Body of pancreas (tissue), 4 donors: ENCODE measurements at regions not wholly inside any gene's neighbourhood (a gene's known extent, or its start where the extent isn't known, plus 50 kb on each side); places are given as distances from the start of the nearest gene placed in this dataset.

Experiments
- ATAC-seq: fragments of 150-250 bp; one replicate; pipeline ENCODE4 v1.9.1; 2016
- DNase-seq, 4 donors: peaks; one replicate each; pipeline ENCODE4 v3.0.0-alpha.2; 2019
- H3K27ac ChIP-seq, 4 donors: fragments of 200-600 bp; sonication (generic); 1 replicate in 3 of 4; 2 replicates in 1 of 4; pipeline versions ENCODE4 v1.5.1 to v1.6.1; 2016 to 2019; ENCODE audit warnings: mild to moderate bottlenecking in 1 of 4, mixed read lengths in 1 of 4, moderate library complexity in 1 of 4
- H3K27me3 ChIP-seq, 2 donors: fragments of 200-600 bp; sonication (generic); one replicate each; pipeline ENCODE4 v1.6.0; 2016; ENCODE audit warnings: mild to moderate bottlenecking in 1 of 2
- H3K36me3 ChIP-seq, 2 donors: fragments of 200-600 bp; sonication (generic); replicated peaks in 1 of 2; 2 replicates each; pipeline ENCODE4 v1.5.1; 2016; ENCODE audit warnings: low read depth in 2 of 2; ENCODE audit not compliant: insufficient read depth in 1 of 2
- H3K4me1 ChIP-seq: fragments of 200-600 bp; sonication (generic); one replicate; pipeline ENCODE4 v1.6.0; 2016
- H3K4me3 ChIP-seq, 2 donors: fragments of 200-600 bp; sonication (generic); 1 replicate in 1 of 2; 2 replicates in 1 of 2; pipeline ENCODE4 v1.5.1; 2016 to 2019
- H3K9me3 ChIP-seq, 3 donors: fragments of 200-600 bp; sonication (generic); 1 replicate in 2 of 3; 2 replicates in 1 of 3; pipeline ENCODE4 v1.5.1; 2016
- CTCF ChIP-seq, 7 experiments: fragments of 450-650 bp in 4 of 7; fragments of 200-600 bp in 3 of 7; sonication (generic) in 3 of 7; IDR thresholded peaks; one replicate each; pipeline ENCODE4 v1.5.1; 2016 to 2019; ENCODE audit warnings: antibody characterized with exemption in 7 of 7
- POLR2A ChIP-seq, 3 donors: fragments of 450-650 bp; IDR thresholded peaks; one replicate each; pipeline ENCODE4 v1.6.1; 2016; ENCODE audit warnings: antibody characterized with exemption in 3 of 3, mild to moderate bottlenecking in 2 of 3
- WGBS, 2 donors: methylation state at CpG; one replicate each; pipeline ENCODE4 v1.1.5; 2017; 5-methylcytosine and 5-hydroxymethylcytosine counted together
- intact Hi-C: fragments of 100-400 bp; cut with DNase I; formaldehyde crosslinking; loops from one replicate; pipeline ENCODE4 v1.15.1; 2023

- H3K27me3 ChIP-seq, result no peaks in the 10 kb centered on the region
- no peak overlapping the region for H3K27ac ChIP-seq
- no peaks in the 10 kb centered on the region for H3K36me3 ChIP-seq
- DNase-seq, result no peak
- H3K9me3 ChIP-seq, result no peaks in the 10 kb centered on the region
- TF ChIP-seq POLR2A (IDR thresholded peaks at IDR 0.05) (no peak), CTCF (IDR thresholded peaks at IDR 0.05) (no peak)
- H3K4me3 ChIP-seq, result no peak overlapping the region
- ATAC-seq, result no peak
- 12 to 13% methylated on average over 4 of the region's 4 CpGs for WGBS, 2 donors
- H3K4me1 ChIP-seq, result no peaks in the 10 kb centered on the region
- intact Hi-C loops, result no loop called here
Observed at GRCh38 chr14:82398256-82398655, 864.6 kb upstream of the SEL1L start.

GRCh38 chr14:82403987-82404386 lies 870.3 kb upstream of the SEL1L start:
- intact Hi-C loops, result no loop called here
- ATAC-seq, result no peak
- Histone ChIP-seq H3K4me3 (no peak overlapping the region), H3K27me3 (no peaks in the 10 kb centered on the region), H3K4me1 (no peaks in the 10 kb centered on the region), H3K27ac (no peak overlapping the region), H3K9me3 (no peaks in the 10 kb centered on the region), H3K36me3 (no peaks in the 10 kb centered on the region)
- TF ChIP-seq POLR2A (IDR thresholded peaks at IDR 0.05) (no peak), CTCF (IDR thresholded peaks at IDR 0.05) (no peak)
- DNase-seq, result no peak

- DNase-seq (no peak), ATAC-seq (no peak)
- no peaks in the 10 kb centered on the region for H3K4me1 ChIP-seq
- no peak for TF ChIP-seq POLR2A (IDR thresholded peaks at IDR 0.05)
- no peaks in the 10 kb centered on the region for H3K9me3 ChIP-seq
- H3K27me3 ChIP-seq, result no peaks in the 10 kb centered on the region
- WGBS, 2 donors, result 38 to 39% methylated on average over 1 of the region's 1 CpG
- no peak overlapping the region for H3K4me3 ChIP-seq
- H3K27ac ChIP-seq, result no peak overlapping the region
- no peaks in the 10 kb centered on the region for H3K36me3 ChIP-seq
- intact Hi-C loops, result no loop called here
Observed at GRCh38 chr14:82410064-82410463, 876.4 kb upstream of the SEL1L start.

- no peaks in the 10 kb centered on the region for H3K9me3 ChIP-seq
- ATAC-seq (no peak), DNase-seq (no peak)
- no peak overlapping the region for H3K4me3 ChIP-seq
- TF ChIP-seq POLR2A (IDR thresholded peaks at IDR 0.05) (no peak), CTCF (IDR thresholded peaks at IDR 0.05) (no peak)
- intact Hi-C loops, result no loop called here
- H3K27me3 ChIP-seq, result no peaks in the 10 kb centered on the region
- no peak overlapping the region for H3K27ac ChIP-seq
- no peaks in the 10 kb centered on the region for H3K4me1 ChIP-seq
- H3K36me3 ChIP-seq, result no peaks in the 10 kb centered on the region
Observed at GRCh38 chr14:82411298-82411697, 877.6 kb upstream of the SEL1L start.

DNA sequence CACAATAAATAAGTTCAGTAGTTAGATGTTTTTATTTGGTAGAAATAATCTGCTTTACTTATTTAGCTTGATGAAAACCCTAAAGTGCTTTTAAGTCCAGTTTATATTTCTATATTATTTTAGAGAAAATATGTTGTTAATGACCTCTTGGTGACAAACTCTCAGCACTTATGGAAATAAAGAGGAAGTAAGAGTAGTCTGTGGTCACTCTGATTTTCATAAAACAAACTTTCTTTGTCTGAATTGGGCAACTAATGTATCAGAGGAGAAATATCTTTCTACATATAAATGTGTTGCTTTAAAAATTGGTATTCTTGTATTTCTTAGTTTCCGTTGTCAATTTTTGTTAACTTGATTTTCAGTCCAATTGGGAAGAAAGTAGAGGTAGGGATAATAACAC lies 878.9 kb upstream of the SEL1L start:
- ATAC-seq (no peak), DNase-seq (no peak)
- TF ChIP-seq POLR2A (IDR thresholded peaks at IDR 0.05), result no peak
- TF ChIP-seq CTCF (IDR thresholded peaks at IDR 0.05), result no peak
- intact Hi-C loops, result no loop called here
- H3K36me3 ChIP-seq, result no peaks in the 10 kb centered on the region
- no peak overlapping the region for H3K27ac ChIP-seq
- H3K9me3 ChIP-seq, result no peaks in the 10 kb centered on the region
- no peaks in the 10 kb centered on the region for H3K4me1 ChIP-seq
- no peaks in the 10 kb centered on the region for H3K27me3 ChIP-seq
- 76 to 89% methylated on average over 1 of the region's 1 CpG for WGBS, 2 donors
- no peak overlapping the region for H3K4me3 ChIP-seq
